AG09319 (cell line): ENCODE measurements at regions not wholly inside any gene's neighbourhood (a gene's known extent, or its start where the extent isn't known, plus 50 kb on each side); places are given as distances from the start of the nearest gene placed in this dataset.

Experiments used
- DNase-seq: peaks from one replicate; pipeline ENCODE4 v3.0.0-alpha.2; 2010; ENCODE audit warnings: low read depth; ENCODE audit errors: extremely low read depth
- TF ChIP-seq, protein P1 (sequence below): IDR thresholded peaks from 2 replicates; pipeline ENCODE4 v1.5.1; 2011; ENCODE audit warnings: low read depth, mild to moderate bottlenecking, inconsistent platforms, low read length, moderate library complexity

DNA sequence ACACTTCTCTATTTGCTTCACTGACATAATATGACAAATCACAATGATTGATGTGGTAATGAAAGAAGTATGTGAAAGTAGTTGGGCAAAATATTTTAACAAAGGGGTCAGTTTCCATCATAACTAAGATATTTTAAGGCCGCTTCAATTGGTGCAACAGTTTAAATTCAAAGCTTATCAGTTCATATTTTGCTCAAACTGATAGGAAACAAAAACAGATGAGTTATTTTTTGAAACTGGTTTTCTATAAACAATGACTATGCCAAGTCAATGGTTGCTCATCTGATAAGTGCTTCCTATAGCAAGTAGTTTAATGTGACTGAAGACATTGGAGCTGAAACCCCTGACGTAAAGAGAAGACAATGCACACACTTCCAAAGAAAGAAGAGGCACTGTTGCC lies 1290.7 kb downstream of the SUCLG1 start:
- no peak for DNase-seq

DNA sequence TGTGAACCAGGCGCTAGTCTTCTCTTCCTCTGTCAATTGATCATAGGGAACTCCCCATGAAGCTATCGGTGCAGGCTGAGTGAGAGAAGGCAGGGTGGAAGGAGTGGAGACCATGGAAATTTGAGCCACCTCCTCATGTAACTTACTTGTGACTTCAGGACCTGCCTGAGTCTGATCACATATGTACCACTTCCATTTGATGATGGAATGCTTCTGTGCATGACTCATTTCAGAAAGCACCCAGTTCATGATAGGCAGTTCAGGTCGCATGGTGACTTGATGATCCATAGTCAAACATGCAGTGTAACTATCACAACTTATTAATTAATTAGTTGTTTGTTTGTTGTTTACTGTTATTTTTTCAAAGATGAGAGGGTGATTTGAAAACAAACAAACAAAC lies 1296.7 kb downstream of the SUCLG1 start:
- TF ChIP-seq, protein P1, sequence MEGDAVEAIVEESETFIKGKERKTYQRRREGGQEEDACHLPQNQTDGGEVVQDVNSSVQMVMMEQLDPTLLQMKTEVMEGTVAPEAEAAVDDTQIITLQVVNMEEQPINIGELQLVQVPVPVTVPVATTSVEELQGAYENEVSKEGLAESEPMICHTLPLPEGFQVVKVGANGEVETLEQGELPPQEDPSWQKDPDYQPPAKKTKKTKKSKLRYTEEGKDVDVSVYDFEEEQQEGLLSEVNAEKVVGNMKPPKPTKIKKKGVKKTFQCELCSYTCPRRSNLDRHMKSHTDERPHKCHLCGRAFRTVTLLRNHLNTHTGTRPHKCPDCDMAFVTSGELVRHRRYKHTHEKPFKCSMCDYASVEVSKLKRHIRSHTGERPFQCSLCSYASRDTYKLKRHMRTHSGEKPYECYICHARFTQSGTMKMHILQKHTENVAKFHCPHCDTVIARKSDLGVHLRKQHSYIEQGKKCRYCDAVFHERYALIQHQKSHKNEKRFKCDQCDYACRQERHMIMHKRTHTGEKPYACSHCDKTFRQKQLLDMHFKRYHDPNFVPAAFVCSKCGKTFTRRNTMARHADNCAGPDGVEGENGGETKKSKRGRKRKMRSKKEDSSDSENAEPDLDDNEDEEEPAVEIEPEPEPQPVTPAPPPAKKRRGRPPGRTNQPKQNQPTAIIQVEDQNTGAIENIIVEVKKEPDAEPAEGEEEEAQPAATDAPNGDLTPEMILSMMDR, result no peak
- DNase-seq, result no peak

More for the DNA sequence above, 1290.7 kb downstream of the SUCLG1 start:
- TF ChIP-seq, protein P1, result no peak

DNA sequence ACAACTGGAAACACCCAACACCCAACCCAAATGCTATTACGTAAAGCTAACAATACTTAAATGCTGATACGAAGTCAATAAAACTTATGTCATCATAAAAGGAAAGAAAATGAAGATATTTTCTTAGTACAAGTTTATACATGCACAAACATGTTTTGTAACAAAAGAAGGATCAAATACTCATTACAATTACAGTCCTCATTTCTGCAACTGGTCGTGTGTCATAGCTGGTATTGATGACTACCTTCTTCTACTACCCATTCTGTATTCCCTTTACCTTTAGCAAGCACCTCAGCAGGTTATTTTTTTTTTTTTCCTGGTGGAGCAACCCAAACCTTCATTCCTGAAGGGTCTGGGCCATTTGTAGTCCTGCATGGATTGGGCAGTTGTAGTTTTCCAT lies 1298.5 kb downstream of the SUCLG1 start:
- no peak for DNase-seq
- TF ChIP-seq, protein P1, result no peak

DNA sequence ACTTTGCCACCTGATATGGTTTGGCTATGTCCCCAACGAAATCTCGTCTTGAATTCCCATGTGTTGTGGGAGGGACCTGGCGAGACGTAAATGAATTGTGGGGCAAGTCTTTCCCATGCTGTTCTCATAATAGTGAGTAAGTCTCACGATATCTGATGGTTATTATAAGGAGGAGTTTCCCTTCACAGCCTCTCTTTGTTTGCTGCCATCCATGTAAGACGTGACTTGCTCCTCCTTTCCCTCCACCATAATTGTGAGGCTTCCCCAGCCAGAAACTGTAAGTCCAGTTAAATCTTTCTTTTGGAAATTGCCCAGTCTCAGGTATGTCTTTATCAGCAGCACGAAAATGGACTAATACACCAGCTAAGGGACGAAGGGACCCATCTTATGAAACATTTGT lies 1303.3 kb downstream of the SUCLG1 start:
- TF ChIP-seq, protein P1, result no peak

DNA sequence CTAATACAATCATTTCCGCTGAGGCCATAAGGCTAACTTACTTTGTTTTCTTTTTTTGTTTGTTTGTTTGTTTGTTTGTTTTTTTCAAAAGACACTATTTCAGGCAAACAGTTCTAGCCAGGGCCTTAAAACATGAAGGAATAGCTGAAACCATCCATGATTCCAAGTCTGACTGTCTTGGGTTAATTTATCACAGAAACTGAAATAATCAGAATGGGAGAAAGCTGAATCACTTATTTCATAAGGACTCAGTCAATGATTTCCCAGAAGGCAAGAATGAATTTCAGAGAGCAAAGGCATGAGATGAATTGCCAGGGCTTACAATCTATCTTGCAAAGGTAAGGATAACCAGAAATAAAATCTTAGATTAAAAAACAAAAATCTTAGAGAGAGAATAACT lies 1315.1 kb downstream of the SUCLG1 start:
- TF ChIP-seq, protein P1, result no peak
- DNase-seq, result no peak

More for the DNA sequence above, 1303.3 kb downstream of the SUCLG1 start:
- DNase-seq, result no peak

DNA sequence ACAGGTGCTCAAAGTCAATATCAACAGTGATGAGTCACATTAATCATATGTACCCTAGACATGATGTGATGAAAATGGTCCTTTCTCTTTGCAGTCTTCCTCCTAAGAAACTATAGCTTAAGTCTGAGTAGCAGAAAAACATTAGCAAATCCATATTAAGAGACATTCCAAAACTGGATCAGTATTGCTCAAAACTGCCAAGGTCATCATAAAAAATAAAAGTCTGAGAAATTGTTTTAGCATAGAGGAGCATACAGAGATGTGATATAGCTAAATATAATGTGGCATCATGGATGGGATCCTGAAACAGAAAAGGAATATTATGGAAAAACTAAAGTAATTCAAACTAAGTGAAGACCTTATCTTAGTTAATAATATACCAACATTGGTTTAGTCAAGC lies 1316.1 kb downstream of the SUCLG1 start:
- no peak for DNase-seq
- TF ChIP-seq, protein P1, result no peak

DNA sequence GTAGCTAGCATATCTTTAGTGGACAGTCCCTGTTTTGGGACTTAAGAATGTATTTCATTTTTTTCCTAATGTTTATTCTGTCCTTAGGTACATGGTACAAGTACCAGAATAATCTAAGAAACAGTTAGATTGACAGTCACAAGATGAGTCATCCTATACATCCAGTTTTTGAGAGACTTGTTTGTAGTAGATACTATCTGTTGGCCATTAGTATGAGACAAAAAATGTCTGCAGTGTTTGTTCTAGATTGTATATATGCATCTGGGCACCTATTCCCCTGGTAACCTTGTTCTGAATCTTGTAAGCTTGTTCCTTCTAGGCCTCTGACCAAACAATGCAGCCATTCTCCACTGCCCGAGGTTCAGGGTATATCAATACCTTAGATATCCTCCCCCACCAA lies 1343.5 kb downstream of the SUCLG1 start:
- no peak for DNase-seq
- TF ChIP-seq, protein P1, result no peak
